Stomach (tissue), 4 donors: ENCODE measurements at regions not wholly inside any gene's neighbourhood (a gene's known extent, or its start where the extent isn't known, plus 50 kb on each side); places are given as distances from the start of the nearest gene placed in this dataset.

ENCODE experiments used
- POLR2AphosphoS5 ChIP-seq, 3 donors: sonication (generic); formaldehyde crosslinking; IDR thresholded peaks; one replicate each; pipeline ENCODE4 v1.6.1; 2016; ENCODE audit warnings: antibody characterized with exemption in 3 of 3
- TF ChIP-seq, protein P1 (sequence below), 7 experiments: fragments of 450-650 bp in 4 of 7; fragments of 200-600 bp in 3 of 7; sonication (generic) in 3 of 7; IDR thresholded peaks; one replicate each; pipeline ENCODE4 v1.5.1; 2016 to 2019; ENCODE audit warnings: antibody characterized with exemption in 7 of 7, control low read depth in 2 of 7, mild to moderate bottlenecking in 1 of 7

DNA sequence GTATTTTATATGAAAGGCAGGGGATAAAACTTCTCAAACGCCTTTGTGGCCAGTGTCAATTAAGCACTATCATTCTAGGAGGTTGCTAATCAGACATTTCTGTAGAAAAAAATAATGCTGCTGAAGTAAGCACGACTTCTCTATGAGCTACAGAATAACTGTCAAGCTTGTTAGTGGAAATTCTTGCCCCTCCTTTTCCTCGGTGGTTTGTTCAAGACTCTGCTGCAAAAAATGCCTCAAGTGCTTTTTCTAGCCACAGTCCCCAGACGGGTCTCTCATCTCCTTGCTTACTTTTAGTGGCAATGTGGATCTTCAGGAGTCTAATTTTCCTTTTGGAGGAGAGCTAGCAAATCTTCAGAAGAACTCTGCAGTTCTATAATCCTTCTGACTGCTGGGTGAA lies 452.0 kb downstream of the FUT8 start:
- TF ChIP-seq, protein P1, sequence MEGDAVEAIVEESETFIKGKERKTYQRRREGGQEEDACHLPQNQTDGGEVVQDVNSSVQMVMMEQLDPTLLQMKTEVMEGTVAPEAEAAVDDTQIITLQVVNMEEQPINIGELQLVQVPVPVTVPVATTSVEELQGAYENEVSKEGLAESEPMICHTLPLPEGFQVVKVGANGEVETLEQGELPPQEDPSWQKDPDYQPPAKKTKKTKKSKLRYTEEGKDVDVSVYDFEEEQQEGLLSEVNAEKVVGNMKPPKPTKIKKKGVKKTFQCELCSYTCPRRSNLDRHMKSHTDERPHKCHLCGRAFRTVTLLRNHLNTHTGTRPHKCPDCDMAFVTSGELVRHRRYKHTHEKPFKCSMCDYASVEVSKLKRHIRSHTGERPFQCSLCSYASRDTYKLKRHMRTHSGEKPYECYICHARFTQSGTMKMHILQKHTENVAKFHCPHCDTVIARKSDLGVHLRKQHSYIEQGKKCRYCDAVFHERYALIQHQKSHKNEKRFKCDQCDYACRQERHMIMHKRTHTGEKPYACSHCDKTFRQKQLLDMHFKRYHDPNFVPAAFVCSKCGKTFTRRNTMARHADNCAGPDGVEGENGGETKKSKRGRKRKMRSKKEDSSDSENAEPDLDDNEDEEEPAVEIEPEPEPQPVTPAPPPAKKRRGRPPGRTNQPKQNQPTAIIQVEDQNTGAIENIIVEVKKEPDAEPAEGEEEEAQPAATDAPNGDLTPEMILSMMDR (IDR thresholded peaks at IDR 0.05) = no peak
- TF ChIP-seq POLR2AphosphoS5 (IDR thresholded peaks at IDR 0.05) = no peak
